Nephron progenitor cell (in vitro differentiated cells): ENCODE measurements at regions not wholly inside any gene's neighbourhood (a gene's known extent, or its start where the extent isn't known, plus 50 kb on each side); places are given as distances from the start of the nearest gene placed in this dataset.

ENCODE experiments used
- DNase-seq: peaks from one replicate; pipeline ENCODE4 v3.0.0; 2021
- H3K27ac Mint-ChIP-seq: 2 replicates; pipeline ENCODE4 v1.8.0; 2021; ENCODE audit warnings: mild to moderate bottlenecking, moderate library complexity, mixed read lengths
- H3K27me3 Mint-ChIP-seq: 2 replicates; pipeline ENCODE4 v1.8.0; 2021; ENCODE audit warnings: mild to moderate bottlenecking, low read depth, mixed read lengths; ENCODE audit not compliant: poor library complexity
- H3K36me3 Mint-ChIP-seq: 2 replicates; pipeline ENCODE4 v1.8.0; 2021; ENCODE audit warnings: low read depth, mixed read lengths
- H3K4me1 Mint-ChIP-seq: 2 replicates; pipeline ENCODE4 v1.8.0; 2021; ENCODE audit warnings: mixed read lengths
- H3K4me3 Mint-ChIP-seq: 2 replicates; pipeline ENCODE4 v1.8.0; 2021; ENCODE audit warnings: mild to moderate bottlenecking, moderate library complexity, mixed read lengths
- H3K9me3 Mint-ChIP-seq: 2 replicates; pipeline ENCODE4 v1.8.0; 2021; ENCODE audit warnings: mild to moderate bottlenecking, moderate library complexity, mixed read lengths
- TF ChIP-seq, protein P1 (sequence below): fragments of 200-600 bp; sonication (generic); IDR thresholded peaks from 2 replicates; pipeline ENCODE4 v1.5.0; 2021; ENCODE audit warnings: antibody characterized with exemption

DNA sequence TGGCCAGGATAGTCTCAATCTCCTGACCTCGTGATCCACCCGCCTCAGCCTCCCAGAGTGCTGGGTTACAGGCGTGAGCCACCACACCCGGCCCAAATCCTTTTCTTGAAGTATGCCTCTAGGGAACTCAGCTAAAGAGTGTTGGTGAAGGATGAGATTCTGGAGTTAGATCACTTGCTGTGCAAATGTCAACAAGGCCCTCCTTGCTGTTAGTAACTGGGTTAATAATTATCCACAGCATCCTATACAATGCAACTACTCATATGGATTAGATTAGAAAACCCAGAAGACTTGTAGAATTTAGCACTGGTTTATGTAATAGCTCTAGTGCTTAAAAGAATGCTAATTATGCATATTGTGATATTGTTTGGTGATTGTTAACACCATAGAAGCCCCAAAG lies 310.8 kb upstream of the TFPI start:
- Mint-ChIP-seq H3K4me1 (no peaks in the 10 kb centered on the region), H3K9me3 (peaks cover 36% of the 10 kb centered on the region), H3K4me3 (no peak overlapping the region), H3K27ac (no peak overlapping the region), H3K36me3 (peaks cover 10% of the 10 kb centered on the region), H3K27me3 (peaks cover 7% of the 10 kb centered on the region)
- TF ChIP-seq, protein P1, sequence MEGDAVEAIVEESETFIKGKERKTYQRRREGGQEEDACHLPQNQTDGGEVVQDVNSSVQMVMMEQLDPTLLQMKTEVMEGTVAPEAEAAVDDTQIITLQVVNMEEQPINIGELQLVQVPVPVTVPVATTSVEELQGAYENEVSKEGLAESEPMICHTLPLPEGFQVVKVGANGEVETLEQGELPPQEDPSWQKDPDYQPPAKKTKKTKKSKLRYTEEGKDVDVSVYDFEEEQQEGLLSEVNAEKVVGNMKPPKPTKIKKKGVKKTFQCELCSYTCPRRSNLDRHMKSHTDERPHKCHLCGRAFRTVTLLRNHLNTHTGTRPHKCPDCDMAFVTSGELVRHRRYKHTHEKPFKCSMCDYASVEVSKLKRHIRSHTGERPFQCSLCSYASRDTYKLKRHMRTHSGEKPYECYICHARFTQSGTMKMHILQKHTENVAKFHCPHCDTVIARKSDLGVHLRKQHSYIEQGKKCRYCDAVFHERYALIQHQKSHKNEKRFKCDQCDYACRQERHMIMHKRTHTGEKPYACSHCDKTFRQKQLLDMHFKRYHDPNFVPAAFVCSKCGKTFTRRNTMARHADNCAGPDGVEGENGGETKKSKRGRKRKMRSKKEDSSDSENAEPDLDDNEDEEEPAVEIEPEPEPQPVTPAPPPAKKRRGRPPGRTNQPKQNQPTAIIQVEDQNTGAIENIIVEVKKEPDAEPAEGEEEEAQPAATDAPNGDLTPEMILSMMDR = no peak
- DNase-seq = no peak

DNA sequence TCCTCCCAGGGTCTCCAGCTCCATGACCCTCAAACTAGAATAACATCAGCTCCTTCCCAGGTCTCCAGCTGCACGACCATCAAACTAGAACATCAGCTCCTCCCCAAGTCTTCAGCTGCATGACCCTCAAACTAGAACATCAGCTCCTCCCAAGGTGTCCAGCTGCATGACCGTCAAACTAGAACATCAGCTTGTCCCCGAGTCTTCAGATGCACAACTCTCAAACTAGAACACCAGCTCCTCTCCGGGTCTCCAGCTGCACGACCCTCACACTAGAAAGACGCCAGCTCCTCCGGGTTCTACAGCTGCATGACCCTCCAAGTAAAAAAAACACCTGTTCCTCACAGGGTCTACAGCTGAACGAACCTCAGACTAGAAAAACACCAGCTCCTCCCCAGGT lies 312.9 kb upstream of the TFPI start:
- DNase-seq = no peak
- Mint-ChIP-seq H3K4me3 (no peak overlapping the region), H3K4me1 (no peaks in the 10 kb centered on the region), H3K27ac (no peak overlapping the region), H3K9me3 (peaks cover 36% of the 10 kb centered on the region), H3K27me3 (peaks cover 7% of the 10 kb centered on the region), H3K36me3 (peaks cover 10% of the 10 kb centered on the region)
- TF ChIP-seq, protein P1 = no peak

DNA sequence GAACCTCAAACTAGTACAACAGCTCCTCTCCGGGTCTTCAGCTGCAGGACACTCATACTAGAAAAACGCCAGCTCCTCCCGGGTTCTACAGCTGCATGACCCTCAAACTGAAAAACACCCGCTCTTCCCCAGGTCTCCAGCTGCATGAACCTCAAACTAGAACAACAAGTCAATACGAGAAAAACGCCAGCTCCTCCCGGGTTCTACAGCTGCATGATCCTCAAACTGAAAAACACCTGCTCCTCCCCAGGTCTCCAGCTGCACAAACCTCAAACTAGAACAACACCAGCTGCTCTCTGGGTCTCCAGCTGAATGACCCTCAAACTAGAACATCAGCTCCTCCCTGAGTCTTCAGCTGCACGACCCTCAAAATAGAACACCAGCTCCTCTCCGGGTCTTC lies 315.0 kb upstream of the TFPI start:
- Mint-ChIP-seq H3K4me1 (no peaks in the 10 kb centered on the region), H3K36me3 (peaks cover 10% of the 10 kb centered on the region), H3K4me3 (no peak overlapping the region), H3K9me3 (peaks cover 36% of the 10 kb centered on the region), H3K27ac (no peak overlapping the region), H3K27me3 (peaks cover 7% of the 10 kb centered on the region)
- DNase-seq = no peak
- TF ChIP-seq, protein P1 = no peak

DNA sequence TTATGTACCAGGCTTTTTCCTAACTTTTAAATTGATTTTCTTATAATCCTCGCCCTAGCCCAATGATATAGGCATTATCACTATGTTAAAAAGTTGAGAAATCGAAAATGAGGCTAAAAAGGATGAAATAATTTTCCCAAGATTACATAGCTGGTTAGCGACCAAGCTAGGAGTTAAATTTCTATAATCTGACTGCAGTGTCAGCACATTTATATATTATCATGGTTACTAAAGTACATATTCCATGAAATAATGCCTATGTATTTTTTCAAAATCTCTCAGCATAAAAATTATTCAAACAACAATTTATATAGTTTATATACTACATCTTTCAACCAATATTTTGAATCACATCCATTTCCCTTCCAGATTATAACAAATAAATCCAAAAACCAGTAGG lies 317.3 kb upstream of the TFPI start:
- Mint-ChIP-seq H3K4me1 (no peaks in the 10 kb centered on the region), H3K27ac (no peak overlapping the region), H3K9me3 (peaks cover 32% of the 10 kb centered on the region), H3K4me3 (no peak overlapping the region), H3K27me3 (peaks cover 4% of the 10 kb centered on the region), H3K36me3 (peaks cover 10% of the 10 kb centered on the region)
- no peak for DNase-seq
- TF ChIP-seq, protein P1 = no peak

DNA sequence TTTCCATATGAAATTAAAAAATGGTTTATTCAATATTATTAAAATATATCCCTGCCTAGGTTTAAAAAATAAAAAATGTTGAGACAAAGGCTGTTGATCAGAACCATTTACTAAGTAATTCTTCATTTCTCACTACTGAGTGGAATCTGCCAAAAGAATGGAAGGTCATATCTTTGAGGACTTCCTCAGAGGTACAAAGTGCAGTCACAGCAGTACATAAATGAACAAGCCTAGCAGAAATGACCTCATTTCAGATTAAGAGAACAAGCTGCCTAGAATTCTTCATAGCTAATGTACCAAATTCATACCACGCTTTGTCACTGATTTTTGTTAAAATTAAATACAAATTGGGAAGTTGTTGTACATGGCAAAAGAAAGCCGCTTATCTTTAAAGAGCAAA lies 318.9 kb upstream of the TFPI start:
- Mint-ChIP-seq H3K4me3 (no peak overlapping the region), H3K9me3 (peaks cover 17% of the 10 kb centered on the region), H3K27ac (no peak overlapping the region), H3K36me3 (peaks cover 10% of the 10 kb centered on the region), H3K27me3 (no peaks in the 10 kb centered on the region), H3K4me1 (no peaks in the 10 kb centered on the region)
- no peak for DNase-seq
- TF ChIP-seq, protein P1 = no peak

DNA sequence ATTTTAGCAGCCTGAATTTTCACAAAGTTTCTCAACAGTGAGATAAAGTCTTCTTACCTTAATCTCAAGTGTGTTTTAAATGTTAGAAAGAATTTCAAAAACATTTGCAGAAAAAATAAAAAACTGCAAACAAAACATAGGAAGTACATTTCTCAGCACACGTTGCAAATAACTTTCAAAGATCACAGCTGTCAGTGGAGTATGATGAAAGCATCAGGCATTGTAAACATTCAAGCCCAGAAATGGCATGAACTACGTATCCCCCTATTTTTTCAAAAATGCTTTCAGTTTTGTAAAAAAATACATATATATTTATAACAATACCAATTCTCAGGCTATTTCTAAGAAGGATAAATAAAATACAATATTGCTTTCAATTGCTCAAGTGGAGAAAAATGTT lies 320.6 kb upstream of the TFPI start:
- H3K4me3 Mint-ChIP-seq = no peak overlapping the region
- peaks cover 1% of the 10 kb centered on the region for H3K9me3 Mint-ChIP-seq
- H3K4me1 Mint-ChIP-seq = no peaks in the 10 kb centered on the region
- TF ChIP-seq, protein P1 = no peak
- no peak for DNase-seq
- H3K27me3 Mint-ChIP-seq = no peaks in the 10 kb centered on the region
- peaks cover 1% of the 10 kb centered on the region for H3K36me3 Mint-ChIP-seq
- H3K27ac Mint-ChIP-seq = no peak overlapping the region
